ENCODE measurements at regions not wholly inside any gene's neighbourhood (a gene's known extent, or its start where the extent isn't known, plus 50 kb on each side); places are given as distances from the start of the nearest gene placed in this dataset.

DNA sequence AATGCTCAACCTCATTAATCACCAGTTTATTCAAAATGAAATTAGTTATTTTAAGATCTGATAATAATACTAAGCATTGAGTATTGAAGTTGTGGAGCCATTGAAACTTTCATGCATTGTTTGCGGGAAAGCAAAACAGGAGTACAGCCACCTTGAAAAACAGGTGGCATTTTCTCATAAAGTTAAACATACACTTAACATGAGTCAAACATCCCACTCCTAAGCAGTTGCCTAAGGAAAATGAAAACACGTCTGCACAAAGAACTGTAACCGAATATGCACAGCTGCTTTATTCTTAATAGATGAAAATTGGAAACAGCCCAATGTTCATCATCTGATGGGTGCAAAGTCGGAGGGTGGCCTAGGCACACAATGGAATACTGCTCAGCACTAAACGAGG is 177.3 kb downstream of the IRX2 start (continued):
- TF ChIP-seq CHD2 (IDR thresholded peaks at IDR 0.05; ENCODE audit: low read length): no peak
- no peak for TF ChIP-seq TEAD4 (IDR thresholded peaks at IDR 0.05; ENCODE audit: low read depth, low read length)
- no peak for TF ChIP-seq PHF8 (conservative IDR thresholded peaks at IDR 0.05; ENCODE audit: low read depth, low read length)
- TF ChIP-seq KDM4A (IDR thresholded peaks at IDR 0.05; ENCODE audit: low read depth, low read length, severe bottlenecking): no peak
- no peak for TF ChIP-seq TAF7 (optimal IDR thresholded peaks at IDR 0.05; ENCODE audit: borderline replicate concordance, low read depth, low read length)
- no peak for TF ChIP-seq HDAC6 (IDR thresholded peaks at IDR 0.05; ENCODE audit: low read depth, low read length)

Data from H1 (cell line).